CD4-positive, alpha-beta memory T cell (primary cell): ENCODE measurements at regions not wholly inside any gene's neighbourhood (a gene's known extent, or its start where the extent isn't known, plus 50 kb on each side); places are given as distances from the start of the nearest gene placed in this dataset.
A peak's percentile ranks its signal among the peaks of the same experiment; 100 is the strongest.
"Not testable (repeated sequence)": the region's sequence is repeated elsewhere in the genome, so short reads cannot be mapped to it uniquely, and the experiment has no call there.

Experiments used
- CTCF ChIA-PET: fragments of 350-600 bp; sonication (Branson Sonifier 250); formaldehyde crosslinking; loops from one replicate; lab custom pipeline; 2021; ENCODE audit warnings: inconsistent platforms; ENCODE audit not compliant: partially characterized antibody; lab: Charles Lee
- POLR2A ChIA-PET: fragments of 350-600 bp; sonication (Branson Sonifier 250); formaldehyde crosslinking; loops from one replicate; lab custom pipeline; 2021; ENCODE audit not compliant: partially characterized antibody; lab: Charles Lee
- DNase-seq, 5 donors: peaks; one replicate each; pipeline versions ENCODE4 v3.0.0 to v3.0.0-alpha.2; 2020 to 2022; ENCODE audit warnings: mixed read lengths in 1 of 5
- H3K27ac ChIP-seq: one replicate; pipeline ENCODE4 v1.7.0; 2013; ENCODE audit warnings: low read depth, low read length
- H3K27me3 ChIP-seq: 2 replicates; pipeline ENCODE4 v1.7.0; 2013; ENCODE audit warnings: mild to moderate bottlenecking, low read length, moderate library complexity; ENCODE audit not compliant: insufficient read depth
- H3K36me3 ChIP-seq: 2 replicates; pipeline ENCODE4 v1.7.0; 2013; ENCODE audit warnings: mild to moderate bottlenecking, low read length, moderate library complexity; ENCODE audit not compliant: insufficient read depth
- H3K4me1 ChIP-seq: 2 replicates; pipeline ENCODE4 v1.7.0; 2013; ENCODE audit warnings: mild to moderate bottlenecking, low read length, moderate library complexity; ENCODE audit not compliant: insufficient read depth
- H3K4me3 ChIP-seq, 2 donors: one replicate each; pipeline ENCODE4 v1.7.0; 2013; ENCODE audit warnings: low read length in 2 of 2, mild to moderate bottlenecking in 1 of 2
- H3K9me3 ChIP-seq, 2 donors: one replicate each; pipeline ENCODE4 v1.7.0; 2013; ENCODE audit warnings: low read length in 2 of 2, control low read depth in 1 of 2; ENCODE audit not compliant: control insufficient read depth in 1 of 2
- H3K27ac Mint-ChIP-seq, 7 donors: one replicate each; pipeline ENCODE4 v1.8.0; 2020 to 2021; ENCODE audit warnings: mixed read lengths in 7 of 7, mild to moderate bottlenecking in 6 of 7, inconsistent platforms in 3 of 7, moderate library complexity in 3 of 7
- H3K27me3 Mint-ChIP-seq, 2 donors: one replicate each; pipeline ENCODE4 v1.8.0; 2020 to 2021; ENCODE audit warnings: mixed read lengths in 2 of 2
- H3K36me3 Mint-ChIP-seq, 2 donors: one replicate each; pipeline ENCODE4 v1.8.0; 2020 to 2021; ENCODE audit warnings: mixed read lengths in 2 of 2, inconsistent platforms in 1 of 2, mild to moderate bottlenecking in 1 of 2
- H3K4me1 Mint-ChIP-seq, 4 donors: one replicate each; pipeline ENCODE4 v1.8.0; 2020 to 2021; ENCODE audit warnings: mixed read lengths in 4 of 4, mild to moderate bottlenecking in 1 of 4
- H3K4me3 Mint-ChIP-seq, 8 donors: one replicate each; pipeline ENCODE4 v1.8.0; 2020 to 2021; ENCODE audit warnings: mixed read lengths in 8 of 8, mild to moderate bottlenecking in 7 of 8, moderate library complexity in 6 of 8, inconsistent platforms in 3 of 8
- H3K9me3 Mint-ChIP-seq, 8 donors: one replicate each; pipeline ENCODE4 v1.8.0; 2020 to 2021; ENCODE audit warnings: mixed read lengths in 8 of 8, mild to moderate bottlenecking in 5 of 8, inconsistent platforms in 3 of 8, moderate library complexity in 1 of 8
- intact Hi-C: fragments of 100-400 bp; cut with micrococcal nuclease; formaldehyde crosslinking; loops from one replicate; pipeline ENCODE4 v1.15.1; 2023

GRCh38 chr10:8361510-8361844, 307.0 kb downstream of the GATA3 start:
- peaks cover 37 to 55% (median 47%) of the 10 kb centered on the region in 4 donors for H3K4me1 Mint-ChIP-seq
- intact Hi-C loops, result no loop called here
- peaks cover 0 to 2% of the 10 kb centered on the region in 2 donors for H3K27me3 Mint-ChIP-seq
- no peaks in the 10 kb centered on the region for H3K36me3 Mint-ChIP-seq
- H3K27ac Mint-ChIP-seq, result peak overlapping the region in 1 of 7 donors; percentile 4
- ChIA-PET CTCF (interaction anchor here (0.8 kb wide), 1 partner anchor 19 kb away, joined by 3 read pairs; no protein-coding TSS in a partner anchor), POLR2A (interaction anchor here (1.8 to 3.7 kb wide), 2 partner anchors 29 to 44 kb away, joined by 6 to 14 read pairs; no protein-coding TSS in a partner anchor)
- Histone ChIP-seq H3K27me3 (no peaks in the 10 kb centered on the region), H3K27ac (no peak overlapping the region), H3K36me3 (no peaks in the 10 kb centered on the region), H3K4me3 (no peak overlapping the region), H3K4me1 (peaks cover 50% of the 10 kb centered on the region), H3K9me3 (no peaks in the 10 kb centered on the region)
- H3K4me3 Mint-ChIP-seq, result no peak overlapping the region
- no peak for DNase-seq
- H3K9me3 Mint-ChIP-seq, result peaks cover 0 to 2% (median 0%) of the 10 kb centered on the region in 8 donors

GRCh38 chr10:8365935-8366911, 311.7 kb downstream of the GATA3 start:
- H3K27ac Mint-ChIP-seq, result peak overlapping the region; percentile 75 to 96 (median 92)
- POLR2A ChIA-PET, result interaction anchor here (0.7 to 2.6 kb wide), 6 partner anchors 34 to 307 kb away, joined by 3 to 11 read pairs (median 6); no protein-coding TSS in a partner anchor
- Histone ChIP-seq H3K4me3 (no peak overlapping the region), H3K4me1 (peaks cover 43% of the 10 kb centered on the region), H3K9me3 (no peaks in the 10 kb centered on the region), H3K36me3 (no peaks in the 10 kb centered on the region), H3K27me3 (no peaks in the 10 kb centered on the region), H3K27ac (peak overlapping the region; percentile 56)
- H3K4me3 Mint-ChIP-seq, result peak overlapping the region; percentile 17 to 79 (median 55)
- intact Hi-C loops, result loop anchor here (1.0 to 2.0 kb wide), 2 partner anchors 33 to 38 kb away; no protein-coding TSS in a partner anchor
- H3K27me3 Mint-ChIP-seq, result no peaks in the 10 kb centered on the region
- H3K36me3 Mint-ChIP-seq, result no peaks in the 10 kb centered on the region
- peaks cover 44 to 67% (median 52%) of the 10 kb centered on the region in 4 donors for H3K4me1 Mint-ChIP-seq
- peak; percentile 60 to 86 (median 71) for DNase-seq
- no peaks in the 10 kb centered on the region for H3K9me3 Mint-ChIP-seq
- CTCF ChIA-PET, result no interaction called here

- CTCF ChIA-PET, result interaction anchor here (1.2 kb wide), 1 partner anchor 12 kb away, joined by 3 read pairs; no protein-coding TSS in a partner anchor
- not testable (repeated sequence) for H3K27ac ChIP-seq, H3K36me3 Mint-ChIP-seq, H3K27me3 Mint-ChIP-seq, H3K9me3 ChIP-seq, H3K36me3 ChIP-seq, H3K9me3 Mint-ChIP-seq, DNase-seq, H3K4me3 ChIP-seq, H3K27me3 ChIP-seq
- Mint-ChIP-seq H3K4me3 (peak overlapping the region in 2 of 8 donors; percentile 11 to 23), H3K27ac (peak overlapping the region; percentile 27 to 87 (median 76)), H3K4me1 (peaks cover 39 to 61% (median 50%) of the 10 kb centered on the region in 4 donors)
- POLR2A ChIA-PET, result interaction anchor here (1.5 kb wide), 1 partner anchor 307 kb away, joined by 4 read pairs; no protein-coding TSS in a partner anchor
- intact Hi-C loops, result loop anchor here (2.0 kb wide), 1 partner anchor 35 kb away; no protein-coding TSS in a partner anchor
- peaks cover 37% of the 10 kb centered on the region for H3K4me1 ChIP-seq
Measured at GRCh38 chr10:8367672-8368411, 313.4 kb downstream of the GATA3 start.

GRCh38 chr10:8369666-8370065, 315.2 kb downstream of the GATA3 start:
- no peaks in the 10 kb centered on the region for H3K27me3 Mint-ChIP-seq
- Histone ChIP-seq H3K27me3 (no peaks in the 10 kb centered on the region), H3K4me1 (peaks cover 21% of the 10 kb centered on the region), H3K36me3 (no peaks in the 10 kb centered on the region), H3K4me3 (no peak overlapping the region), H3K27ac (no peak overlapping the region), H3K9me3 (no peaks in the 10 kb centered on the region)
- peaks cover 0 to 2% (median 0%) of the 10 kb centered on the region in 8 donors for H3K9me3 Mint-ChIP-seq
- no peaks in the 10 kb centered on the region for H3K36me3 Mint-ChIP-seq
- ChIA-PET CTCF (interaction anchor here (0.7 to 1.1 kb wide), 2 partner anchors 14 to 608 kb away, joined by 3 read pairs; no protein-coding TSS in a partner anchor), POLR2A (no interaction called here)
- H3K4me3 Mint-ChIP-seq, result peak overlapping the region in 1 of 8 donors; percentile 4
- intact Hi-C loops, result no loop called here
- H3K27ac Mint-ChIP-seq, result peak overlapping the region in 5 of 7 donors; percentile 24 to 57 (median 39)
- DNase-seq, result no peak
- H3K4me1 Mint-ChIP-seq, result peaks cover 25 to 43% (median 33%) of the 10 kb centered on the region in 4 donors

GRCh38 chr10:8374334-8374733, 319.8 kb downstream of the GATA3 start:
- Mint-ChIP-seq H3K4me3 (no peak overlapping the region), H3K27ac (peak overlapping the region in 2 of 7 donors; percentile 18 to 37), H3K36me3 (no peaks in the 10 kb centered on the region), H3K9me3 (peaks cover 0 to 2% (median 0%) of the 10 kb centered on the region in 8 donors), H3K4me1 (peaks cover 3 to 14% (median 9%) of the 10 kb centered on the region in 4 donors), H3K27me3 (no peaks in the 10 kb centered on the region)
- H3K27ac ChIP-seq, result no peak overlapping the region
- no peaks in the 10 kb centered on the region for H3K4me1 ChIP-seq
- no peaks in the 10 kb centered on the region for H3K27me3 ChIP-seq
- intact Hi-C loops, result no loop called here
- H3K36me3 ChIP-seq, result no peaks in the 10 kb centered on the region
- ChIA-PET CTCF (interaction anchor here (0.9 kb wide), 1 partner anchor 26 kb away, joined by 4 read pairs; no protein-coding TSS in a partner anchor), POLR2A (no interaction called here)
- H3K9me3 ChIP-seq, result no peaks in the 10 kb centered on the region
- no peak overlapping the region for H3K4me3 ChIP-seq
- DNase-seq, result no peak

- Histone ChIP-seq H3K27me3 (no peaks in the 10 kb centered on the region), H3K4me1 (no peaks in the 10 kb centered on the region), H3K36me3 (no peaks in the 10 kb centered on the region), H3K27ac (no peak overlapping the region), H3K4me3 (no peak overlapping the region), H3K9me3 (no peaks in the 10 kb centered on the region)
- Mint-ChIP-seq H3K9me3 (peaks cover 0 to 2% (median 0%) of the 10 kb centered on the region in 8 donors), H3K4me3 (no peak overlapping the region), H3K27me3 (no peaks in the 10 kb centered on the region), H3K36me3 (no peaks in the 10 kb centered on the region), H3K4me1 (peaks cover 1 to 6% (median 4%) of the 10 kb centered on the region in 4 donors), H3K27ac (peak overlapping the region in 1 of 7 donors; percentile 64)
- POLR2A ChIA-PET, result no interaction called here
- CTCF ChIA-PET, result no interaction called here
- intact Hi-C loops, result no loop called here
- DNase-seq, result no peak
Measured at GRCh38 chr10:8375137-8375536, 320.6 kb downstream of the GATA3 start.
